ENCODE measurements at regions not wholly inside any gene's neighbourhood (a gene's known extent, or its start where the extent isn't known, plus 50 kb on each side); places are given as distances from the start of the nearest gene placed in this dataset.

GRCh38 chr7:118945911-118946682, 721.6 kb downstream of the ANKRD7 start:
- H3K27me3 ChIP-seq (ENCODE audit: insufficient read depth, low read depth, low read length), result no peaks in the 10 kb centered on the region
- no peak overlapping the region for H3K9ac ChIP-seq (ENCODE audit: low read length)
- TF ChIP-seq MXI1 (conservative IDR thresholded peaks at IDR 0.05; ENCODE audit: poor library complexity, severe bottlenecking) (no peak), RAD21 (conservative IDR thresholded peaks at IDR 0.05) (no peak), CTCF (IDR thresholded peaks at IDR 0.05; ENCODE audit: poor library complexity, severe bottlenecking) (no peak), SMC3 (conservative IDR thresholded peaks at IDR 0.05; ENCODE audit: poor library complexity) (no peak), REST (IDR thresholded peaks at IDR 0.05; ENCODE audit: borderline replicate concordance) (no peak)
- no peaks in the 10 kb centered on the region for H4K20me1 ChIP-seq (ENCODE audit: insufficient read depth)
- H3K36me3 ChIP-seq (ENCODE audit: insufficient read depth, low read length), result no peaks in the 10 kb centered on the region
- no peaks in the 10 kb centered on the region for H3K79me2 ChIP-seq (replicated peaks; ENCODE audit: insufficient read depth, low read length)
- H3K4me2 ChIP-seq (ENCODE audit: low read length), result no peak overlapping the region
- H3K4me3 ChIP-seq (ENCODE audit: low read length), result no peak overlapping the region
- no peaks in the 10 kb centered on the region for H3K9me2 ChIP-seq (ENCODE audit: insufficient read depth, low read length)
- H3K9me3 ChIP-seq (ENCODE audit: low read length), result no peaks in the 10 kb centered on the region
- H2AFZ ChIP-seq (ENCODE audit: low read depth, low read length), result no peak overlapping the region
- H3F3A ChIP-seq (ENCODE audit: insufficient read depth, low read length, poor library complexity, severe bottlenecking), result no peaks in the 10 kb centered on the region
- H3K27ac ChIP-seq (ENCODE audit: low read length), result no peak overlapping the region

GRCh38 chr7:118948508-118948907, 724.0 kb downstream of the ANKRD7 start:
- H3K9me2 ChIP-seq (ENCODE audit: insufficient read depth, low read length), result no peaks in the 10 kb centered on the region
- no peak for TF ChIP-seq REST (IDR thresholded peaks at IDR 0.05; ENCODE audit: borderline replicate concordance)
- no peak for TF ChIP-seq CTCF (IDR thresholded peaks at IDR 0.05; ENCODE audit: poor library complexity, severe bottlenecking)
- TF ChIP-seq RAD21 (conservative IDR thresholded peaks at IDR 0.05), result no peak
- no peak for TF ChIP-seq EZH2 (IDR thresholded peaks at IDR 0.05; ENCODE audit: borderline replicate concordance, insufficient read depth, low read length, poor library complexity, severe bottlenecking)
- TF ChIP-seq MXI1 (conservative IDR thresholded peaks at IDR 0.05; ENCODE audit: poor library complexity, severe bottlenecking), result no peak
- no peak for TF ChIP-seq EP300 (conservative IDR thresholded peaks at IDR 0.05; ENCODE audit: poor library complexity, severe bottlenecking)
- no peak for TF ChIP-seq TAF1 (IDR thresholded peaks at IDR 0.05; ENCODE audit: low read depth)
- TF ChIP-seq SMC3 (conservative IDR thresholded peaks at IDR 0.05; ENCODE audit: poor library complexity), result no peak
- no peak for TF ChIP-seq POLR2AphosphoS5 (IDR thresholded peaks at IDR 0.05)
- no peaks in the 10 kb centered on the region for H3K27me3 ChIP-seq (ENCODE audit: insufficient read depth, low read depth, low read length)
- H3K9me3 ChIP-seq (ENCODE audit: low read length), result no peaks in the 10 kb centered on the region
- H3K79me2 ChIP-seq (replicated peaks; ENCODE audit: insufficient read depth, low read length), result no peaks in the 10 kb centered on the region
- H3K4me2 ChIP-seq (ENCODE audit: low read length), result no peak overlapping the region
- H3K36me3 ChIP-seq (ENCODE audit: insufficient read depth, low read length), result no peaks in the 10 kb centered on the region
- no peak overlapping the region for H3K9ac ChIP-seq (ENCODE audit: low read length)
- H3K4me3 ChIP-seq (ENCODE audit: low read length), result no peak overlapping the region
- H3K27ac ChIP-seq (ENCODE audit: low read length), result no peak overlapping the region
- H4K20me1 ChIP-seq (ENCODE audit: insufficient read depth), result no peaks in the 10 kb centered on the region
- H2AFZ ChIP-seq (ENCODE audit: low read depth, low read length), result no peak overlapping the region
- no peaks in the 10 kb centered on the region for H3F3A ChIP-seq (ENCODE audit: insufficient read depth, low read length, poor library complexity, severe bottlenecking)

Measured in neural cell (in vitro differentiated cells).